A549 (cell line): ENCODE measurements at regions not wholly inside any gene's neighbourhood (a gene's known extent, or its start where the extent isn't known, plus 50 kb on each side); places are given as distances from the start of the nearest gene placed in this dataset.

Experiments
- ATAC-seq, 2 experiments: fragments of 200-7000 bp in 1 of 2; fragments of >200 bp in 1 of 2; cut with Nextera tagmentation in 1 of 2; cut with Tn5 transposase in 1 of 2; 3 replicates each; pipeline versions ENCODE4 v1.8.0 to v1.9.1; 2018 to 2020; ENCODE audit warnings: mild to moderate bottlenecking in 1 of 2, moderate library complexity in 1 of 2
- CTCF ChIA-PET: fragments of 300-600 bp; sonication (Branson Sonifier 250); formaldehyde crosslinking; extraction: SDS; loops from one replicate; lab custom pipeline; 2021; ENCODE audit warnings: antibody characterized with exemption, inconsistent platforms; lab: Yijun Ruan, JAX
- POLR2A ChIA-PET: fragments of 350-600 bp; formaldehyde crosslinking; extraction: SDS; loops from one replicate; lab custom pipeline; 2021; ENCODE audit warnings: antibody characterized with exemption, inconsistent platforms; lab: Yijun Ruan, JAX
- DNase-seq, 2 experiments: peaks; one replicate each; pipeline versions ENCODE4 v3.0.0 to v3.0.0-alpha.2; 2011 to 2016; ENCODE audit warnings: low read depth in 1 of 2, low spot score in 1 of 2
- FAIRE-seq: peaks from 2 replicates; lab custom pipeline; 2011; peaks lifted over from hg19 to GRCh38; lab: Jason Lieb, UNC
- H3K27ac ChIP-seq, 2 experiments: fragments of >200 bp; sonication (Bioruptor Twin); formaldehyde crosslinking; 3 replicates each; pipeline ENCODE4 v1.5.1; 2016 to 2017
- H3K4me1 ChIP-seq: fragments of >200 bp; sonication (Bioruptor Twin); formaldehyde crosslinking; 3 replicates; pipeline ENCODE4 v1.6.1; 2016
- H3K4me2 ChIP-seq: fragments of >200 bp; sonication (Bioruptor Twin); formaldehyde crosslinking; 3 replicates; pipeline ENCODE4 v1.6.1; 2016
- H3K4me3 ChIP-seq: fragments of >200 bp; sonication (Bioruptor Twin); formaldehyde crosslinking; 3 replicates; pipeline ENCODE4 v1.5.1; 2016
- H3K9me3 ChIP-seq: fragments of >200 bp; sonication (Bioruptor Twin); formaldehyde crosslinking; 3 replicates; pipeline ENCODE4 v1.6.1; 2016
- BHLHE40 ChIP-seq: IDR thresholded peaks from 2 replicates; pipeline ENCODE4 v1.6.1; 2012; ENCODE audit warnings: low read depth, low read length, inconsistent platforms
- CBX2 ChIP-seq: fragments of 200-600 bp; sonication (generic); IDR thresholded peaks from 2 replicates; pipeline ENCODE4 v1.6.1; 2016; ENCODE audit warnings: low read depth, mild to moderate bottlenecking, borderline replicate concordance
- CBX8 ChIP-seq: fragments of 200-600 bp; sonication (generic); IDR thresholded peaks from 2 replicates; pipeline ENCODE4 v1.6.1; 2016
- CEBPB ChIP-seq, 2 experiments: fragments of >200 bp in 1 of 2; sonication (Bioruptor Twin) in 1 of 2; formaldehyde crosslinking in 1 of 2; IDR thresholded peaks; 2 replicates each; pipeline ENCODE4 v1.6.1; 2012 to 2016
- EHF ChIP-seq: fragments of 250-450 bp; sonication (Bioruptor Pico); IDR thresholded peaks from 2 replicates; pipeline ENCODE4 v1.5.0; 2020; ENCODE audit warnings: mild to moderate bottlenecking
- EP300 ChIP-seq, 2 experiments: fragments of >200 bp; sonication (Bioruptor Twin); formaldehyde crosslinking; IDR thresholded peaks; 2 replicates in 1 of 2; 3 replicates in 1 of 2; pipeline ENCODE4 v1.6.1; 2016 to 2017
- HEYL ChIP-seq: fragments of 250-450 bp; sonication (Bioruptor Pico); IDR thresholded peaks from 2 replicates; pipeline ENCODE4 v1.8.0; 2021; ENCODE audit warnings: mild to moderate bottlenecking, moderate library complexity
- HOXA7 ChIP-seq: fragments of 250-450 bp; sonication (Bioruptor Pico); IDR thresholded peaks from 2 replicates; pipeline ENCODE4 v1.5.0; 2020; ENCODE audit warnings: mild to moderate bottlenecking, moderate library complexity
- HOXB13 ChIP-seq: fragments of 250-450 bp; sonication (Bioruptor Pico); IDR thresholded peaks from 2 replicates; pipeline ENCODE4 v1.5.0; 2020; ENCODE audit warnings: low read depth, mild to moderate bottlenecking, moderate library complexity
- HOXB5 ChIP-seq: fragments of 250-450 bp; sonication (Bioruptor Pico); IDR thresholded peaks from 2 replicates; pipeline ENCODE4 v1.5.0; 2020; ENCODE audit warnings: mild to moderate bottlenecking, moderate library complexity
- JUN ChIP-seq, 2 experiments: fragments of >200 bp; sonication (Bioruptor Twin); formaldehyde crosslinking; IDR thresholded peaks; 2 replicates in 1 of 2; 3 replicates in 1 of 2; pipeline ENCODE4 v1.6.1; 2016 to 2017
- KDM5A ChIP-seq: fragments of 200-600 bp; sonication (generic); IDR thresholded peaks from 2 replicates; pipeline ENCODE4 v1.6.1; 2016; ENCODE audit warnings: antibody characterized with exemption, mild to moderate bottlenecking
- MAFK ChIP-seq: fragments of 450-650 bp; IDR thresholded peaks from 2 replicates; pipeline ENCODE4 v1.6.1; 2014; ENCODE audit not compliant: partially characterized antibody
- MAZ ChIP-seq: fragments of 150-350 bp; IDR thresholded peaks from 2 replicates; pipeline ENCODE4 v1.6.1; 2014; ENCODE audit warnings: antibody characterized with exemption, low read depth, low read length, borderline replicate concordance
- NPAS2 ChIP-seq: fragments of 250-450 bp; sonication (Bioruptor Pico); IDR thresholded peaks from 2 replicates; pipeline ENCODE4 v1.8.0; 2022; ENCODE audit warnings: mild to moderate bottlenecking, moderate library complexity, borderline replicate concordance
- PHF8 ChIP-seq: fragments of 200-600 bp; sonication (generic); IDR thresholded peaks from 2 replicates; pipeline ENCODE4 v1.6.1; 2016; ENCODE audit warnings: low read depth, mild to moderate bottlenecking, antibody characterized with exemption, moderate library complexity, borderline replicate concordance
- POLR2A ChIP-seq: IDR thresholded peaks from 2 replicates; pipeline ENCODE4 v1.6.1; 2012; ENCODE audit warnings: mild to moderate bottlenecking, low read length
- RARB ChIP-seq: fragments of 250-450 bp; sonication (Bioruptor Pico); IDR thresholded peaks from 2 replicates; pipeline ENCODE4 v1.8.0; 2021; ENCODE audit warnings: mild to moderate bottlenecking, moderate library complexity
- RCOR1 ChIP-seq: fragments of 150-350 bp; IDR thresholded peaks from 2 replicates; pipeline ENCODE4 v1.6.1; 2014; ENCODE audit warnings: antibody characterized with exemption, low read length, low read depth
- SMC3 ChIP-seq: fragments of >200 bp; sonication (Bioruptor Twin); formaldehyde crosslinking; IDR thresholded peaks from 3 replicates; pipeline ENCODE4 v1.6.1; 2018; ENCODE audit warnings: inconsistent platforms
- TFCP2L1 ChIP-seq: fragments of 250-450 bp; sonication (Bioruptor Pico); IDR thresholded peaks from 2 replicates; pipeline ENCODE4 v1.5.0; 2021; ENCODE audit warnings: mild to moderate bottlenecking
- ZFP36 ChIP-seq: fragments of 450-650 bp; IDR thresholded peaks from 2 replicates; pipeline ENCODE4 v1.6.1; 2014; ENCODE audit warnings: borderline replicate concordance; ENCODE audit not compliant: partially characterized antibody
- ZNF302 ChIP-seq: fragments of 250-450 bp; sonication (Bioruptor Pico); IDR thresholded peaks from 2 replicates; pipeline ENCODE4 v1.9.0; 2021; ENCODE audit warnings: inconsistent platforms, mild to moderate bottlenecking, moderate library complexity
- ZSCAN20 ChIP-seq: fragments of 250-450 bp; sonication (Bioruptor Pico); IDR thresholded peaks from 2 replicates; pipeline ENCODE4 v1.8.0; 2022; ENCODE audit warnings: mild to moderate bottlenecking, moderate library complexity
- WGBS: methylation state at CpG from one replicate; pipeline ENCODE4 v1.1.6; 2017; ENCODE audit errors: missing lambda C conversion rate; 5-methylcytosine and 5-hydroxymethylcytosine counted together
- TF ChIP-seq, protein P1 (sequence below): IDR thresholded peaks from 2 replicates; pipeline ENCODE4 v1.6.1; 2012; ENCODE audit warnings: low read depth, borderline replicate concordance
- TF ChIP-seq, protein P2 (sequence below): IDR thresholded peaks from 2 replicates; pipeline ENCODE4 v1.6.1; 2012
- TF ChIP-seq, protein P3 (sequence below): fragments of 150-350 bp; IDR thresholded peaks from 2 replicates; pipeline ENCODE4 v1.6.1; 2014; ENCODE audit warnings: low read depth, mild to moderate bottlenecking, low read length
- TF ChIP-seq, protein P4 (sequence below): fragments of >200 bp; sonication (Bioruptor Twin); formaldehyde crosslinking; IDR thresholded peaks from 2 replicates; pipeline ENCODE4 v1.6.1; 2016
- TF ChIP-seq, protein P5 (sequence below): fragments of 250-450 bp; sonication (Bioruptor Pico); IDR thresholded peaks from 2 replicates; pipeline ENCODE4 v1.5.0; 2021; ENCODE audit warnings: mild to moderate bottlenecking, moderate library complexity, borderline replicate concordance

DNA sequence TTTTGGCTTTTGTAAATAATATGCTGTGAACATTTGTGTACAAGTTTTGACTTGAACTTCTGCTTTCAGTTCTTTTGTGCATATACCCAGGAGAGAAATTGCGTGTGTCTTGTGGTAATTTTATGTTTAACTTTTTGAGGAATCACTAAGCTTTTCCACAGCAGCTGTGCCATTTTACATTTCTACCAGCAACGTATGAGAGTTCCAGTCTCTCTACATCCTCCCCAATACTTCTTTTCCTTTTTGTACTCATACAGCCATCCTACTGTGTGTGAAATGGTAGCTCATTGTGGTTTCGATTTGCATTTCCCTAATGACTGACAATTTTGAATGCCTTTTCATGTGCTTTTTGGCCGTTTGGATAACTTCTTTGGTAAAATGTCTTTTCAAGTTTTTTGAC lies 66.3 kb upstream of the INHBA start:
- TF ChIP-seq KDM5A (no peak), PHF8 (no peak), CBX8 (no peak), HEYL (CRISPR knock-in tag) (no peak), TFCP2L1 (CRISPR knock-in tag) (no peak), CBX2 (no peak), HOXB5 (CRISPR knock-in tag) (no peak), HOXB13 (CRISPR knock-in tag) (no peak), BHLHE40 (no peak), NPAS2 (no peak), ZNF302 (CRISPR knock-in tag) (no peak)
- Histone ChIP-seq H3K27ac (no peak overlapping the region), H3K4me3 (no peak overlapping the region), H3K4me1 (no peaks in the 10 kb centered on the region), H3K4me2 (no peak overlapping the region), H3K9me3 (no peaks in the 10 kb centered on the region)
- no peak for FAIRE-seq
- ATAC-seq: no peak
- CTCF ChIA-PET: no interaction called here
- DNase-seq: no peak
- POLR2A ChIA-PET: no interaction called here
- 5% methylated on average over 4 of the region's 4 CpGs for WGBS

DNA sequence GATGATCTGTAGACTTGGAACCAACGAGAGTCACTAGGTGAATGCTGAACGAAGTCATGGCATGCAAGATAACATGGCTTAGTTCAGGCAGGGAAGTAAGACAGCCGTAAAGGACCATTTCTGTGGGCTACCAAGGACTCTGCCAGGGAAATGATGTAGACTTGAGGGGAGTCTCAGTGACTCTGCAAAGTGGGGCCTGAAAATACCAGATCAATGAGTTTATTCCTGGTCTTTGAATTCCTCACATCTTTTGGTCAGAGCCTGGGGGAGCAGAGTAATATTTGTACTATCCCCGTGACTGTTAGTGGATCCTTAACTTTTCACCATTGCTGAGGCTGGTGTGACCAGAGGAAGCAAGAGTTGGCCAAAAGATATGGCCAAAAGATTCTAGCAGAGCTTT lies 60.7 kb upstream of the INHBA start:
- Histone ChIP-seq H3K4me3 (no peak overlapping the region), H3K4me1 (no peaks in the 10 kb centered on the region), H3K27ac (no peak overlapping the region), H3K9me3 (no peaks in the 10 kb centered on the region), H3K4me2 (no peak overlapping the region)
- no peak for DNase-seq
- TF ChIP-seq TFCP2L1 (CRISPR knock-in tag) (no peak), RCOR1 (no peak)
- TF ChIP-seq, protein P1, sequence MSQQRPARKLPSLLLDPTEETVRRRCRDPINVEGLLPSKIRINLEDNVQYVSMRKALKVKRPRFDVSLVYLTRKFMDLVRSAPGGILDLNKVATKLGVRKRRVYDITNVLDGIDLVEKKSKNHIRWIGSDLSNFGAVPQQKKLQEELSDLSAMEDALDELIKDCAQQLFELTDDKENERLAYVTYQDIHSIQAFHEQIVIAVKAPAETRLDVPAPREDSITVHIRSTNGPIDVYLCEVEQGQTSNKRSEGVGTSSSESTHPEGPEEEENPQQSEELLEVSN: no peak
- TF ChIP-seq, protein P2, sequence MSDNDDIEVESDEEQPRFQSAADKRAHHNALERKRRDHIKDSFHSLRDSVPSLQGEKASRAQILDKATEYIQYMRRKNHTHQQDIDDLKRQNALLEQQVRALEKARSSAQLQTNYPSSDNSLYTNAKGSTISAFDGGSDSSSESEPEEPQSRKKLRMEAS: no peak
- ChIA-PET POLR2A (no interaction called here), CTCF (no interaction called here)
- FAIRE-seq: no peak
- no peak for ATAC-seq
- 8% methylated on average over 4 of the region's 4 CpGs for WGBS

DNA sequence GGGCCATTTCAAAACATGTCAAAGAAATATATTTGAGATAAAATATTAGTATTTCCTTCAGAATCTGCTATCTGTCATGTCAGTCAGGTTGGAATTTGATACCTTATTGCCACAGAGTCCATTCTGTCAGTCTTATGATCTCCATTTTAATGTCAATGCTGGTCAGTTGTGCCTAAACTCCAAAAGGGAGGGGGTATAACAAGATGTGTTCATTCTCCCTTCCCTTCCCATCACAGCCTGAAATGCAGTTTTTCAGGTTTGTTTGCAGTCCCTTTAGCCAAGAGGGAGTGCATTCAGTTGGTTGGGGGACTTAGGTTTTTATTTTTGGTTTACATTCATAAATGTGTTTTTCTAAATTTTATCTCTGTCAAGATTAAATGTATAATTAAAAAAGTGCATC lies 59.8 kb upstream of the INHBA start:
- no peak for DNase-seq
- no peak for ATAC-seq
- Histone ChIP-seq H3K27ac (no peak overlapping the region), H3K9me3 (no peaks in the 10 kb centered on the region), H3K4me2 (no peak overlapping the region), H3K4me3 (no peak overlapping the region), H3K4me1 (no peaks in the 10 kb centered on the region)
- FAIRE-seq: no peak
- CTCF ChIA-PET: no interaction called here
- TF ChIP-seq RCOR1 (no peak), HOXA7 (CRISPR knock-in tag) (no peak), EP300 (IDR thresholded peaks at IDR 0.05) (no peak), EHF (CRISPR knock-in tag) (no peak)
- TF ChIP-seq, protein P3, sequence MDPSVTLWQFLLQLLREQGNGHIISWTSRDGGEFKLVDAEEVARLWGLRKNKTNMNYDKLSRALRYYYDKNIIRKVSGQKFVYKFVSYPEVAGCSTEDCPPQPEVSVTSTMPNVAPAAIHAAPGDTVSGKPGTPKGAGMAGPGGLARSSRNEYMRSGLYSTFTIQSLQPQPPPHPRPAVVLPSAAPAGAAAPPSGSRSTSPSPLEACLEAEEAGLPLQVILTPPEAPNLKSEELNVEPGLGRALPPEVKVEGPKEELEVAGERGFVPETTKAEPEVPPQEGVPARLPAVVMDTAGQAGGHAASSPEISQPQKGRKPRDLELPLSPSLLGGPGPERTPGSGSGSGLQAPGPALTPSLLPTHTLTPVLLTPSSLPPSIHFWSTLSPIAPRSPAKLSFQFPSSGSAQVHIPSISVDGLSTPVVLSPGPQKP: no peak
- TF ChIP-seq, all 56 proteins: peak for 0
- POLR2A ChIA-PET: no interaction called here

DNA sequence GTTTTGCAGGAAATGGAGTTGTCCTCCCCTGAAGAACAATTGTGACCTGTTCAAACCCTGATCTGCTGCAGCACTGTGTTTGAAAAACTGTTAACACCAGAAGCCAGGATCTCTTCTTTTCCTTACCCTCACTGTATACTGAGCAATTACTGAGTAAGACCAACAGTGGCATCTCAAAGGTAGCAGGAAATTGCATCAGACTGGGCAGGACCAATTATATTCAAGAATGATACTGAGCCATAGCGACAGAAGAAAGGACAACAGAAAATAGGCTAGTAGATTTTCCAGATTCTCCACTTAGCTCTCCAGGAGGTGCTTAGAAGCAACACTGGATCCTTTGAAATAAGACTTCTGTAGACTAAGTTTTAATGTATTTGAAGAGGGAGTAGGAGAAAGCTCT lies 57.4 kb upstream of the INHBA start:
- DNase-seq (no peak), ATAC-seq (no peak), FAIRE-seq (no peak)
- no peak overlapping the region for H3K4me2 ChIP-seq
- no peaks in the 10 kb centered on the region for H3K4me1 ChIP-seq
- no peak for TF ChIP-seq ZSCAN20 (CRISPR knock-in tag)
- no peak for TF ChIP-seq NPAS2
- TF ChIP-seq MAZ: no peak
- no peak for TF ChIP-seq POLR2A
- TF ChIP-seq, protein P4, sequence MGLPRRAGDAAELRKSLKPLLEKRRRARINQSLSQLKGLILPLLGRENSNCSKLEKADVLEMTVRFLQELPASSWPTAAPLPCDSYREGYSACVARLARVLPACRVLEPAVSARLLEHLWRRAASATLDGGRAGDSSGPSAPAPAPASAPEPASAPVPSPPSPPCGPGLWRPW: no peak
- no peak for TF ChIP-seq KDM5A
- TF ChIP-seq SMC3: no peak
- TF ChIP-seq RARB: no peak
- no peak for TF ChIP-seq CBX8
- no peak for TF ChIP-seq JUN (IDR thresholded peaks at IDR 0.05)
- TF ChIP-seq CEBPB (IDR thresholded peaks at IDR 0.05): no peak
- TF ChIP-seq EP300 (IDR thresholded peaks at IDR 0.05): no peak
- TF ChIP-seq, protein P5, sequence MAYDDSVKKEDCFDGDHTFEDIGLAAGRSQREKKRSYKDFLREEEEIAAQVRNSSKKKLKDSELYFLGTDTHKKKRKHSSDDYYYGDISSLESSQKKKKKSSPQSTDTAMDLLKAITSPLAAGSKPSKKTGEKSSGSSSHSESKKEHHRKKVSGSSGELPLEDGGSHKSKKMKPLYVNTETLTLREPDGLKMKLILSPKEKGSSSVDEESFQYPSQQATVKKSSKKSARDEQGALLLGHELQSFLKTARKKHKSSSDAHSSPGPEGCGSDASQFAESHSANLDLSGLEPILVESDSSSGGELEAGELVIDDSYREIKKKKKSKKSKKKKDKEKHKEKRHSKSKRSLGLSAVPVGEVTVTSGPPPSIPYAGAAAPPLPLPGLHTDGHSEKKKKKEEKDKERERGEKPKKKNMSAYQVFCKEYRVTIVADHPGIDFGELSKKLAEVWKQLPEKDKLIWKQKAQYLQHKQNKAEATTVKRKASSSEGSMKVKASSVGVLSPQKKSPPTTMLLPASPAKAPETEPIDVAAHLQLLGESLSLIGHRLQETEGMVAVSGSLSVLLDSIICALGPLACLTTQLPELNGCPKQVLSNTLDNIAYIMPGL (CRISPR knock-in tag): no peak
- no peak for TF ChIP-seq MAFK
- no peak for TF ChIP-seq ZFP36
- ChIA-PET CTCF (no interaction called here), POLR2A (no interaction called here)
- no peak overlapping the region for H3K27ac ChIP-seq
- 20% methylated on average over 1 of the region's 1 CpG for WGBS
- H3K4me3 ChIP-seq: no peak overlapping the region
- H3K9me3 ChIP-seq: no peaks in the 10 kb centered on the region
